NCI-H526 treated with DMSO at 0.1 percent for 48 hours (cell line): ENCODE measurements at regions not wholly inside any gene's neighbourhood (a gene's known extent, or its start where the extent isn't known, plus 50 kb on each side); places are given as distances from the start of the nearest gene placed in this dataset.

Experiments used
- DNase-seq: peaks from one replicate; lab custom pipeline; 2025; lab: John Stamatoyannopoulos, UW

- no peak for DNase-seq
Observed at GRCh38 chr1:230002164-230002803, 64.8 kb upstream of the GALNT2 start.

GRCh38 chr1:230003409-230003808 lies 63.6 kb upstream of the GALNT2 start:
- DNase-seq, result no peak

GRCh38 chr1:230005040-230005439 lies 62.0 kb upstream of the GALNT2 start:
- DNase-seq, result no peak

GRCh38 chr1:230008721-230009120 lies 58.3 kb upstream of the GALNT2 start:
- no peak for DNase-seq

GRCh38 chr1:230009611-230010313 lies 57.3 kb upstream of the GALNT2 start:
- DNase-seq, result no peak

- no peak for DNase-seq
Observed at GRCh38 chr1:230010603-230011332, 56.3 kb upstream of the GALNT2 start.

- no peak for DNase-seq
Observed at GRCh38 chr1:230011333-230012092, 55.5 kb upstream of the GALNT2 start.

- DNase-seq, result no peak
Observed at GRCh38 chr1:230012093-230012393, 55.0 kb upstream of the GALNT2 start.

GRCh38 chr1:230012741-230013140 lies 54.3 kb upstream of the GALNT2 start:
- no peak for DNase-seq

GRCh38 chr1:230016159-230016558 lies 50.9 kb upstream of the GALNT2 start:
- DNase-seq, result no peak
